ENCODE measurements at regions not wholly inside any gene's neighbourhood (a gene's known extent, or its start where the extent isn't known, plus 50 kb on each side); places are given as distances from the start of the nearest gene placed in this dataset.

DNA sequence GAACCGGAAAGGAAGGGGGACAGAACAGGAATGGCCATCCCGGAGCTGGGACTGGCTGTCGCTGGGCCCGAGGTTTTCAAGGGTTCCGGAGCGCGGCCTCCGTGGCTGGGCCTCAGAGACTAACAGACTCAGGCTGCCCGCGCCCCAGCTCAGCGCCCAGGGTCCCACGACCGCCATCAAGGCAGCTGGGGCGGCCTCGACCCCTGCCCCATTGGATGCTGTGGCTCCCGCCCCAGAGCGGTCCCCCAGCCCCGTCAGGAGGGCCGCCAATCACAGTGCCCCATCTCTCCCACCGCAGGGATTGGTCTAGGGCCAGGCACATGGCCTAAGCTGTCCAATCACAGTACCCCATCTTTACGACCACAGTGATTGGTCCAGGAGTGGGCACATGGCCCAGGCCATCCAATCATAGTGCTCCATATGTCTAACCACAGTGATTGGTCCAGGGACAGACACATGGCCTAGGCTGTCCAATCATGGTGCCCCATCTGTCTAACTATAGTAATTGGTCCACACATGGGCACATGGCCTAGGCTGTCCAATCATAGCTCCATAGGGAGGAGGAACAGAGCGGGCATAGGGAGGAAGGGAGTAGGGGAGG is 105.3 kb upstream of the NKX1-1 start:
- TF ChIP-seq GATA3 (IDR thresholded peaks at IDR 0.05; ENCODE audit: low read depth, low read length) (no peak), GATA2 (IDR thresholded peaks at IDR 0.05; ENCODE audit: low read depth, low read length) (no peak)

All from SH-SY5Y (cell line).